PC-3 (cell line): ENCODE measurements at regions not wholly inside any gene's neighbourhood (a gene's known extent, or its start where the extent isn't known, plus 50 kb on each side); places are given as distances from the start of the nearest gene placed in this dataset.

ENCODE experiments used
- CTCF ChIP-seq: fragments of 300-600 bp; sonication (generic); conservative IDR thresholded peaks from 2 replicates; pipeline ENCODE4 v1.5.1; 2017; ENCODE audit warnings: antibody characterized with exemption, low read depth, mild to moderate bottlenecking, low read length
- EZH2 ChIP-seq: fragments of 300-600 bp; sonication (generic); IDR thresholded peaks from one replicate; pipeline ENCODE4 v1.6.1; 2017; ENCODE audit warnings: antibody characterized with exemption, mild to moderate bottlenecking, low read length; ENCODE audit not compliant: unreplicated experiment

- TF ChIP-seq CTCF (no peak), EZH2 (no peak)
Measured at GRCh38 chr4:177986236-177986635, 544.0 kb upstream of the AGA start.
